ENCODE measurements at regions not wholly inside any gene's neighbourhood (a gene's known extent, or its start where the extent isn't known, plus 50 kb on each side); places are given as distances from the start of the nearest gene placed in this dataset.
"Not testable (repeated sequence)": the region's sequence is repeated elsewhere in the genome, so short reads cannot be mapped to it uniquely, and the experiment has no call there.

DNA sequence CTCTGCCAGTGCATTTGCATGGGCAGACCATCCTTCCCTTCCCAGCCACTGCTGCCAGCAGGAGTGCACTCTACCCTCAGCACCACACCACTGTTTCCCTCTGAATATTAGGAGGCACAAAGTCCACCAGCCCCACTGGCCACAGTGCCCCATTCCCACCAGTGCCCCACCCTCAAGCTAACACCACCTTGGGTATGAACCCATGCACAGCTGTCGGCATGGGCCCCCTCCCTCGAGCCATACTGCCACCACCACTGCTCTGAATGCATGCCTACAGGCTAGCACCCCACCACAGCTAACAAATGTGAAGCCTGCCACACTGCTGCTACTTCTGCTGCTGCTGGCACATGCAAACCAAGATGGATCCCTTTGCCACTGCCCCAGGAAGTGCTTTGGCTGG, 810.4 kb downstream of the TRAM1L1 start:
- no peak for DNase-seq

GRCh38 chr4:116272336-116272735, 813.0 kb downstream of the TRAM1L1 start:
- DNase-seq: no peak

DNA sequence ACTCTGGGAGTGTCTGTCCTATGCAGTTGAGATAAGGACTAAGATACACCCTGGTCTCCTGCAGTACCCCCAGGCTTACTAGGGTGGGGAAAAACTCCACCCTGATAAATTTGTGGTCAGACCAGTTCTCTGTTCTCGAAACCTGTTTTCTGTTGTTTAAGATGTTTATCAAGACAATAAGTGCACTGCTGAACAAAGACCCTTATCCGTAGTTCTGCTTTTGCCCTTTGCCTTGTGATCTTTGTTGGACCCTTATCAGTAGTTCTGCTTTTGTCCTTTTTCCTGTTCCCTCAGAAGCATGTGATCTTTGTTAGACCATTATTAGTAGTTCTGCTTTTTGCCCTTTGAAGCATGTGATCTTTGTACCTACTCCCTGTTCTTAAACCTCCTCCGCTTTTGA, 824.4 kb downstream of the TRAM1L1 start:
- not testable (repeated sequence) for DNase-seq

- DNase-seq: no peak
Observed at GRCh38 chr4:116244771-116245170, 840.6 kb downstream of the TRAM1L1 start.

- no peak for DNase-seq
Observed at GRCh38 chr4:116243431-116243830, 841.9 kb downstream of the TRAM1L1 start.

- no peak for DNase-seq
Observed at GRCh38 chr4:116233971-116234370, 851.4 kb downstream of the TRAM1L1 start.

DNA sequence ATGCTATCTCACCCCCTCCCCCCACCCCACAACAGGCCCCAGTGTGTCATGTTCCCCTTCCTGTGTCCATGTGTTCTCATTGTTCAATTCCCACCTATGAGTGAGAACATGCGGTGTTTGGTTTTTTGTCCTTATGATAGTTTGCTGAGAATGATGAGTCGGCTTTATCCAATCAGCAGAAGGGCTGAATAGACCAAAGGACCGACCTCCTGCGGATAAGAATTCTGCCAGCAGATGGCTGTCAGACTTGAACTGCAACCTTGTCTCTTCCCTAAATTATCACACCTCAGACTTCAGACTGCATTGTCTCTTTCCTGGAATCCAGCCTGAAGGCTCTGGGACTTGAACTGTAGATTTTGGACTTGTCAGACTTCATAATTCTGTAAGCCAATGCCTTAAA, 853.4 kb downstream of the TRAM1L1 start:
- not testable (repeated sequence) for DNase-seq

DNA sequence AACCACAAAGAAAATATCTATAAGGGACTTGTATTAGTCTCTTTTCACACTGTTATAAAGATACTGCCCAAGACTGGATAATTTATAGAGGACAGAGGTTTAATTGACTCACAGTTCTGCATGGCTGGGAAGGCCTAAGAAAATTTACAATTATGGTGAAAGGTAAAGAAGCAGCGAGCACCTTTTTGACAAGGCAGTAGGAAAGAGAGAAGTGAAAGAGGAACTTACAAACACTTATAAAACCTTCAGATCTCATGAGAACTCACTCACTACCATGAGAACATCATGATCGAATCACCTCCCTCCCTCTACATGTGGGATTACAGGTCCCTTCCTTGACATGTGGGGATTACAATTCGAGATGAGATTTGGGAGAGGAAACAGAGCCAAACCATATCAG, 856.0 kb downstream of the TRAM1L1 start:
- DNase-seq: no peak

DNA sequence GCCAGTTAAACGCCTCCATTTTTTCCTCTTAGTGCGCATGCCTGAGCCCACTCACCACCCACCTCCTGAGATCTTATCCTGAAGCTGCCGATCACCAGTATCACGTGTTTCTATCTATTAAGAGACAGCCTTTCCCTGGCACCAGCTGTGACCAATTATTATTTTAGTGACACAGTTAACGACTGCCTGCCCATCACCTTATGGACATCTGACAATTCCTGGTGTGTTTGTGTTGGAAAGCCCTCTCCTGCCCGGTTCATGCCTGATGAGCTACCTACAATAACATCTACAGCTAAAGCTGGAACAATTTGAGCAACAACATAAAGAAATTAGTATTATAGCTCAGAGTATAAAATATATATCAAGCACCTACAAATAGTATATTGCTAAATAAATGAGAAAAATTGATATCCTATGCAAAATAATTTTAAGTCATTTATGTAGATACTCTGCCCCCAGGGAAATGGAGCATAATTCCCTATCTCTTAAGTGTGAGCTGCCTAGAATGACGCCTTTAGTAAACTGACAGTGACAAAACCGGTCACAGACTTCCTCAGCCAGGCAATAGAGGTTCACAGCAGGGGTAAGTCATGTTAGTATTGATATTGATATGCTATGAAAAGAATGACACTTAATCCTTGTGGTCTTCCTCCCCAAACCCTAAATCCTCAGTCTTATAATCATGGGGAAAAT, 862.2 kb downstream of the TRAM1L1 start:
- no peak for DNase-seq

DNA sequence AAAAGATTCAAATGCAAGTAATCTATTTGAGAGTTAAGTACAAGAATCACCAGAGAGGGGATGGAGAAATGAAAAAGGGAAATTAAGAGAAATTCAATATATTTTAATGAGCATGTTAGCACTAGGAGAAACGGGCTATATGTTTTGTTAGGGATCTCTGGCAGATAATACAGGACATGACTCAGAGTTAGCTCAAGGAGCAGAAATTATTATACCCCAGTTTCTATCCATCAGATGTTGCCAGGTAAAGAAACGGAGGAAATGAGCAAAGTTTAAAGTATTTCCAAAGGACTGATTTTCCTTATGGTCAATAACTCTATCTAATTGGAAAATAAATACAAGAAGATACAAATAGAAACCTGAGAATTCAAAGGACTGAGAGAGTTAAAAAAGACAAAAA, 867.6 kb downstream of the TRAM1L1 start:
- no peak for DNase-seq

DNA sequence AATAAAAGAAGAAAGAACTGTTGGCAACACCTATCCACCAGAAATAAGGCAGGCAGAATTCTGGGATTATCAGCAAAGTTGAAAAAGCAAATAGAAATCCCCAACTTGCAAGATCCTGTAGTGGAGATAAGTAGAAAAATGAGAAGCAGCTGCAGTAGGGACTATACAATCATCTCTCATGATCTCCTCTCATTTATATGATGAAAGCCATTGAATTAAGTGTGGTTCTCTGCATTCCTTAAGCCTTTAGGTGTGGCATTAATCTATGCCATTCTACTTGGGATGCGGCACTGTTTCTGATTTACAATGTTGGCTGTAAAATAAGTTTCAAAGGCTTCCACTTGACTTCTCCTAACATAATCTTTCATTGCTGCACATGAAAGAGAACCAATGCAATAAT, 869.8 kb downstream of the TRAM1L1 start:
- no peak for DNase-seq

GRCh38 chr4:116202524-116202923, 882.9 kb downstream of the TRAM1L1 start:
- DNase-seq: no peak

GRCh38 chr4:116197317-116197809, 888.0 kb downstream of the TRAM1L1 start:
- no peak for DNase-seq

DNA sequence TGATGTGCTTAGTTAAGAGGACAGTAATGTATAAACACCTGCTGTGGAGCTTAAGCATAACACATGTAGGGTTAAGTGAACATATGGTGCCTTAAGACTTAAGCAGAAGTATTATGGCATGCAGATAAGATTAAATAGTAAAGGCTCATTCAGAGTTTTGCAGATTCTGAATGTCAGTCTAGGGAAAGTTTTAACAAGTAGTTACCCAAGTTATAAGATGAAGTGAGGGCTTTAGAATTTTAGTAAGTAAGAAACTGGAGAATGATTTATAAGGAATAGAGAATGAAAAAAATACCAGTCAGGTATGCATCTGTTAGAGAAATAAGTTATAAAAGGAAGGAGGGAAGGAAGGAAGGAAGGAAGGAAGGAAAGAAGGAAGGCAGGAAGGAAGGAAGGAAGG, 902.1 kb downstream of the TRAM1L1 start:
- no peak for DNase-seq

GRCh38 chr4:116180157-116180601, 905.2 kb downstream of the TRAM1L1 start:
- DNase-seq: no peak

DNA sequence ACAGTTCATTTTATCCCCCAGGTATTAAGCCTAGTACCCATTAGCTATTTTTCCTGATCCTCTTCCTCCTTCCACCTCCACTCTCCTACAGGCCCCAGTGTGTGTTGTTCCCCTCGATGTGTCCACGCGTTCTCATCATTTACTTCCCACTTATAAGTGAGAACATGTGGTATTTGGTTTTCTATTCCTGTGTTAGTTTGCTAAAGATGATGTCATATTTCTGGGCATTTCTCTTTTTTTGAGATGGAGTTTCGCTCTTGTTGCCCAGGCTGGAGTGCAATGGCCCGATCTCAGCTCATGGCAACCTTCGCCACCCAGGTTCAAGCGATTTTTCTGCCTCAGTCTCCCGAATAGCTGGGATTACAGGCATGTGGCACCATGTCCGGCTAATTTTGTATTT, 934.0 kb downstream of the TRAM1L1 start:
- DNase-seq: not testable (repeated sequence)

- no peak for DNase-seq
Observed at GRCh38 chr4:116150152-116150551, 935.2 kb downstream of the TRAM1L1 start.

- DNase-seq: no peak
Observed at GRCh38 chr4:116143198-116143597, 942.2 kb downstream of the TRAM1L1 start.

GRCh38 chr4:116132946-116133345, 952.4 kb downstream of the TRAM1L1 start:
- no peak for DNase-seq

GRCh38 chr4:116126794-116127193, 958.6 kb downstream of the TRAM1L1 start:
- no peak for DNase-seq

DNA sequence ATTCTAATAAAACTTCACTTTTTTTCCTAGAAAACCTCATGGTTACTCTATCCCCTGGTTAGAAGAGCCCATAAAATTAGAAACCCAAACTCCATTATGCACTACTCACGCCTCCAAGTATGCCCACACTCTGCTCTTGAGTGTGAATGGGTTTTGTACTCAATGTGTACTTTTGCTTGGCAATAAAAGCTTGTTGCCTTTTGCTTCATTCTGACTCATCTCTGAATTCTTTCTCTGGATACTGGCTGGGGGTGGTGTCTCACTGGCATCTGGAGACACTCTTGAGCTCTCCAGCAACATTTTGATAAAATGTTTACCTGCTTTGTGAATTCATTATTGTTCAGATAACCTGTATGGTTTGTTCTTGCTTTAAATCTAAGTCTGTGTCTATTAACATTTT, 963.3 kb downstream of the TRAM1L1 start:
- DNase-seq: no peak

DNA sequence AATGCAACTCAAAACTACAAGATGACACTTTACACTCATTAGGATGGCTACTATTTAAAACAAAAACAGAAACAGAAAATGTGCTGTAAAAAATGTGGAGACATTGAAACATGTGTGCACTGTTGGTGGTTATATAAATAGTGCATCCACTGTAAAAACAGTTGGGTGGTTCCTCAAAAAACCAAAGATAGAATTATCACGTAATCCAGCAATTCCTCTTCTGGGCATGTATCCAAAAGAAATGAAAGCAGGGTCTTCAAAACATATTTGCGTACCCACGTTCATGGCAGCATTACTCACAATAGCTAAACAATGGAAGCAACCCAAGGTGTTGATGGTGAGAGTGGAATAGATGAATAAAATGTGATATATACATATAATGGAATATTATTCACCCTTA, 967.2 kb downstream of the TRAM1L1 start:
- no peak for DNase-seq

- DNase-seq: not testable (repeated sequence)
Observed at GRCh38 chr4:116112861-116113260, 972.5 kb downstream of the TRAM1L1 start.

DNA sequence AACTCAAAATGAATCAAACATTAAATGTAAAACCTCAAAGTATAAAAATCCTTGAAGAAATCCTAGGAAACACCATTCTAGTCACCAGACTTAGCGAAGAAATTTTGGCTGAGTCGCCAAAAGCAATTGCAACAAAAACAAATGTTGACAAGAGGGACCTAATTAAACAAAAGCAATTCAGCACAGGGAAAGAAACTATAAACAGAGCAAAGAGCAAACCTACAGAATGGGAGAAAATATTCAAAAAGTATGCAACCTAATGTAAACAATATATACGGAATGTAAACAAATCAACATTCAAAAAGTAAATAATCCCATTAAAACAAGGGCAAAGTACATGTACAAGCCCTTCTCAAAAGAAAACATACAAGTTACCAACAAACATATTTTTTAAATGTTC, 974.7 kb downstream of the TRAM1L1 start:
- no peak for DNase-seq

DNA sequence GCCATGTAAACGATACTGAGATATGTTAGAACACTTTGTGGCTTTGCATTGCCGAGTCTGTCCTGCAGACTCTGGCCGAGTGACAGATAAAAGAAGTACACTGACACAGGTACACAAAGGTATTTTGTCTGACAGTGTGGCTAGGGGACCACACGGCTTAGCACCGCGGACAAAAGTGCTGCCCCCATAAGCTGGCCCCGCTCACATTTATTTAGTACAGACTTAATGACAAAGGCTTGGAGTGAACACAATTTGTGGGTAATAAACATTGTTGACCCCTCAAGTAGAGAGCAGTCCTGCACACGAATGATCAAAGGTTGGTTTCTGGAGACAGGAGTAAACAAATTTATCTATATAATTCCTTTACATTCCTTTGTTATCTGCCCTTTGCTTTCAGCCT, 976.8 kb downstream of the TRAM1L1 start:
- no peak for DNase-seq
